Ishikawa (cell line): ENCODE measurements at regions not wholly inside any gene's neighbourhood (a gene's known extent, or its start where the extent isn't known, plus 50 kb on each side); places are given as distances from the start of the nearest gene placed in this dataset.

ENCODE experiments used
- CEBPB ChIP-seq: IDR thresholded peaks from 2 replicates; pipeline ENCODE4 v1.6.1; 2012
- NFIC ChIP-seq: IDR thresholded peaks from 2 replicates; pipeline ENCODE4 v1.6.1; 2012
- RAD21 ChIP-seq: IDR thresholded peaks from 2 replicates; pipeline ENCODE4 v1.6.1; 2012; ENCODE audit warnings: low read depth
- TAF1 ChIP-seq: IDR thresholded peaks from 2 replicates; pipeline ENCODE4 v1.6.1; 2012; ENCODE audit warnings: low read depth, mild to moderate bottlenecking
- TCF12 ChIP-seq: IDR thresholded peaks from 2 replicates; pipeline ENCODE4 v1.6.1; 2012; ENCODE audit warnings: low read depth
- TEAD4 ChIP-seq: IDR thresholded peaks from 2 replicates; pipeline ENCODE4 v1.6.1; 2012
- YY1 ChIP-seq: IDR thresholded peaks from 2 replicates; pipeline ENCODE4 v1.6.1; 2012; ENCODE audit warnings: low read depth
- ZBTB7A ChIP-seq: IDR thresholded peaks from 2 replicates; pipeline ENCODE4 v1.6.1; 2012; ENCODE audit warnings: low read depth
- TF ChIP-seq, protein P1 (sequence below): IDR thresholded peaks from 2 replicates; pipeline ENCODE4 v1.6.1; 2012
- TF ChIP-seq, protein P2 (sequence below): IDR thresholded peaks from 2 replicates; pipeline ENCODE4 v1.6.1; 2012; ENCODE audit warnings: low read depth, mild to moderate bottlenecking

DNA sequence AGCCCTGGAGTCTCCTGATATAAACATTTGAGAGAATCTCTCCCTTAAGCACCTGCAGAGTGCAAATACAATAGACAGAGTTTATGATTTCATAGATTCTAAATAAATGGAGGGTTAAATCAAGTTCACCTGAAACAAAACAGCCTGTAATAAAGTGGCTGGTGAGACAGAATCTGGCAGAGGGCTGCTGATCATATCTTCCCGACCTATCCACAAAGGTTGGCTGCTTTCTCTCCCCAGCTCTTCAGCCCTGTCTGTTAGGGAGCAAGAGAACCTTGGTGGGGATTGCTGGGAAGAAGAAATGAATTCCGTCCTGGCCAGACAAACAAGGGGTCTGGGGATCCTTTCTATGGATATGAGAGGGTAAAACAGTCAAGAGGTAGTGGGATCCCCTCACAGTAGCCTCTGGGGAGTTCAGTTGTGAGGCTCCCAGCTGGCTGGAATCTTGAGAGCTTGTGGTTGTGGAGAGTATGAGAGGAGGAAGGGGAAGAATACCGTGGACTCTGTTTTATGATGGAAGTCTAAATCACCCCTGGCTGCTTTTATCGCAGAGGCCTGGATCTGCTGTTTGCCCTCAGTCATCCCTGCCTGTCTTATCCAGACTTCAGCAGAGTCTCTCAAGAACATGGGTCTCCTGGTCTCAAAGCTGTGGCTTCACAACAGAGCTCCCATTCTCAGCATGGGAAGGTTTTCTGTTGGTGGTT lies 451.3 kb downstream of the NTRK3 start:
- no peak for TF ChIP-seq CEBPB
- no peak for TF ChIP-seq TEAD4
- no peak for TF ChIP-seq TCF12
- no peak for TF ChIP-seq YY1
- TF ChIP-seq NFIC = no peak
- TF ChIP-seq, protein P1, sequence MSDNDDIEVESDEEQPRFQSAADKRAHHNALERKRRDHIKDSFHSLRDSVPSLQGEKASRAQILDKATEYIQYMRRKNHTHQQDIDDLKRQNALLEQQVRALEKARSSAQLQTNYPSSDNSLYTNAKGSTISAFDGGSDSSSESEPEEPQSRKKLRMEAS = no peak
- TF ChIP-seq TAF1 = no peak
- no peak for TF ChIP-seq RAD21
- TF ChIP-seq ZBTB7A = no peak
- TF ChIP-seq, protein P2, sequence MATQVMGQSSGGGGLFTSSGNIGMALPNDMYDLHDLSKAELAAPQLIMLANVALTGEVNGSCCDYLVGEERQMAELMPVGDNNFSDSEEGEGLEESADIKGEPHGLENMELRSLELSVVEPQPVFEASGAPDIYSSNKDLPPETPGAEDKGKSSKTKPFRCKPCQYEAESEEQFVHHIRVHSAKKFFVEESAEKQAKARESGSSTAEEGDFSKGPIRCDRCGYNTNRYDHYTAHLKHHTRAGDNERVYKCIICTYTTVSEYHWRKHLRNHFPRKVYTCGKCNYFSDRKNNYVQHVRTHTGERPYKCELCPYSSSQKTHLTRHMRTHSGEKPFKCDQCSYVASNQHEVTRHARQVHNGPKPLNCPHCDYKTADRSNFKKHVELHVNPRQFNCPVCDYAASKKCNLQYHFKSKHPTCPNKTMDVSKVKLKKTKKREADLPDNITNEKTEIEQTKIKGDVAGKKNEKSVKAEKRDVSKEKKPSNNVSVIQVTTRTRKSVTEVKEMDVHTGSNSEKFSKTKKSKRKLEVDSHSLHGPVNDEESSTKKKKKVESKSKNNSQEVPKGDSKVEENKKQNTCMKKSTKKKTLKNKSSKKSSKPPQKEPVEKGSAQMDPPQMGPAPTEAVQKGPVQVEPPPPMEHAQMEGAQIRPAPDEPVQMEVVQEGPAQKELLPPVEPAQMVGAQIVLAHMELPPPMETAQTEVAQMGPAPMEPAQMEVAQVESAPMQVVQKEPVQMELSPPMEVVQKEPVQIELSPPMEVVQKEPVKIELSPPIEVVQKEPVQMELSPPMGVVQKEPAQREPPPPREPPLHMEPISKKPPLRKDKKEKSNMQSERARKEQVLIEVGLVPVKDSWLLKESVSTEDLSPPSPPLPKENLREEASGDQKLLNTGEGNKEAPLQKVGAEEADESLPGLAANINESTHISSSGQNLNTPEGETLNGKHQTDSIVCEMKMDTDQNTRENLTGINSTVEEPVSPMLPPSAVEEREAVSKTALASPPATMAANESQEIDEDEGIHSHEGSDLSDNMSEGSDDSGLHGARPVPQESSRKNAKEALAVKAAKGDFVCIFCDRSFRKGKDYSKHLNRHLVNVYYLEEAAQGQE = no peak
